ENCODE measurements at regions not wholly inside any gene's neighbourhood (a gene's known extent, or its start where the extent isn't known, plus 50 kb on each side); places are given as distances from the start of the nearest gene placed in this dataset.

DNA sequence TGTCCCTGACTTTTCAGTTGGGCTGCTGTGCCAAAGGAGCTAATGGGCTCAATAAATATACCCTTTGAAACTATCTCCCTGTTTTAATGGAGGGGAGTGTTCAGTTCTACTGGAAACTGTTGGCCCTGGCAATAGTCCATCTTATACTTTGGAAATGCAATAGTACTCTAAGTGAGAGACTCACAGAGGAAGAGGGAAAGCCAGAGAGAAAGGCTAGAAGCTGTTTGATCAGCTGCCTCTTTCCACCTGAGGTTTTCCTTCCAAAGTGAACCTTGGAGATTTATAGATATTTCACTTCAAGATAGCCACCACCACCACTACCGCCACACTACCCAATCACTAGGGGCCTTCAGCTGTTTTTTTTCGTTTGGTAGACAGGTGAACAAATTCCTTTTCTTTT, 93.6 kb upstream of the CCDC91 start:
- TF ChIP-seq POLR2A (IDR thresholded peaks at IDR 0.05; ENCODE audit: extremely low read depth, insufficient read length) (no peak), MYC (IDR thresholded peaks at IDR 0.05; ENCODE audit: low read depth, low read length) (no peak)
